CD14-positive monocyte (primary cell): ENCODE measurements at regions not wholly inside any gene's neighbourhood (a gene's known extent, or its start where the extent isn't known, plus 50 kb on each side); places are given as distances from the start of the nearest gene placed in this dataset.

Experiments
- DNase-seq, 3 donors: peaks; one replicate each; pipeline ENCODE4 v3.0.0-alpha.2; 2011 to 2022
- H2AFZ ChIP-seq: 2 replicates; pipeline ENCODE4 v1.6.0; 2012; ENCODE audit warnings: mild to moderate bottlenecking, low read depth, low read length, inconsistent platforms; ENCODE audit not compliant: insufficient read depth, poor library complexity, severe bottlenecking
- H3K27ac ChIP-seq, 2 donors: 1 replicate in 1 of 2; 2 replicates in 1 of 2; pipeline ENCODE4 v1.5.1; 2012 to 2013; ENCODE audit warnings: low read length in 2 of 2, control low read depth in 1 of 2, inconsistent platforms in 1 of 2, low read depth in 1 of 2, mild to moderate bottlenecking in 1 of 2
- H3K27me3 ChIP-seq, 2 donors: one replicate each; pipeline versions ENCODE4 v1.6.0 to v1.6.1; 2011 to 2013; ENCODE audit warnings: low read length in 2 of 2; ENCODE audit not compliant: control insufficient read depth in 2 of 2, insufficient read depth in 2 of 2
- H3K36me3 ChIP-seq, 2 donors: replicated peaks in 1 of 2; 1 replicate in 1 of 2; 2 replicates in 1 of 2; pipeline versions ENCODE4 v1.5.1 to v1.6.1; 2012 to 2013; ENCODE audit warnings: low read length in 2 of 2, control low read depth in 1 of 2, inconsistent platforms in 1 of 2, mild to moderate bottlenecking in 1 of 2; ENCODE audit not compliant: insufficient read depth in 2 of 2, control insufficient read depth in 1 of 2
- H3K4me1 ChIP-seq, 2 donors: 1 replicate in 1 of 2; 2 replicates in 1 of 2; pipeline versions ENCODE4 v1.5.1 to v1.6.1; 2012 to 2013; ENCODE audit warnings: low read length in 2 of 2, control low read depth in 1 of 2, inconsistent platforms in 1 of 2, mild to moderate bottlenecking in 1 of 2, moderate library complexity in 1 of 2; ENCODE audit not compliant: insufficient read depth in 2 of 2, control insufficient read depth in 1 of 2
- H3K4me2 ChIP-seq: replicated peaks from 2 replicates; pipeline ENCODE3; 2012; ENCODE audit warnings: low read length, moderate library complexity, mild to moderate bottlenecking; ENCODE audit not compliant: poor library complexity, severe bottlenecking; ENCODE audit errors: extremely low read depth
- H3K4me3 ChIP-seq, 3 experiments: fragments of 200-600 bp in 1 of 3; sonication (generic) in 1 of 3; replicated peaks in 1 of 3; 1 replicate in 2 of 3; 2 replicates in 1 of 3; pipeline ENCODE4 v1.5.1; 2011 to 2013; ENCODE audit warnings: low read length in 3 of 3, mild to moderate bottlenecking in 3 of 3, control low read depth in 2 of 3, low read depth in 2 of 3, inconsistent platforms in 1 of 3, moderate library complexity in 1 of 3
- H3K79me2 ChIP-seq: 2 replicates; pipeline ENCODE4 v1.6.0; 2012; ENCODE audit warnings: mild to moderate bottlenecking, control low read depth, inconsistent platforms, low read length, moderate library complexity; ENCODE audit not compliant: insufficient read depth
- H3K9ac ChIP-seq: 2 replicates; pipeline ENCODE4 v1.6.0; 2017; ENCODE audit warnings: low read length, mild to moderate bottlenecking; ENCODE audit not compliant: insufficient read depth, poor library complexity, severe bottlenecking
- H3K9me3 ChIP-seq, 2 donors: replicated peaks in 1 of 2; 1 replicate in 1 of 2; 2 replicates in 1 of 2; pipeline versions ENCODE4 v1.5.1 to v1.6.1; 2012 to 2013; ENCODE audit warnings: low read length in 2 of 2, control low read depth in 1 of 2; ENCODE audit not compliant: control insufficient read depth in 1 of 2, insufficient read depth in 1 of 2
- H4K20me1 ChIP-seq: 2 replicates; pipeline ENCODE4 v1.6.0; 2012; ENCODE audit warnings: mild to moderate bottlenecking, low read length, control low read depth, moderate library complexity; ENCODE audit not compliant: insufficient read depth
- H3K27ac Mint-ChIP-seq, 7 donors: one replicate each; pipeline ENCODE4 v1.8.0; 2020; ENCODE audit warnings: mild to moderate bottlenecking in 7 of 7, mixed read lengths in 7 of 7, moderate library complexity in 6 of 7, inconsistent platforms in 2 of 7
- H3K27me3 Mint-ChIP-seq, 3 donors: one replicate each; pipeline ENCODE4 v1.8.0; 2021 to 2022; ENCODE audit warnings: low read depth in 3 of 3, mild to moderate bottlenecking in 3 of 3, mixed read lengths in 3 of 3, moderate library complexity in 3 of 3, inconsistent platforms in 1 of 3
- H3K36me3 Mint-ChIP-seq, 2 donors: one replicate each; pipeline ENCODE4 v1.8.0; 2020; ENCODE audit warnings: mixed read lengths in 2 of 2, inconsistent platforms in 1 of 2, mild to moderate bottlenecking in 1 of 2
- H3K4me1 Mint-ChIP-seq: one replicate; pipeline ENCODE4 v1.8.0; 2020; ENCODE audit warnings: mild to moderate bottlenecking, mixed read lengths
- H3K4me3 Mint-ChIP-seq, 2 donors: one replicate each; pipeline ENCODE4 v1.8.0; 2020; ENCODE audit warnings: mild to moderate bottlenecking in 2 of 2, mixed read lengths in 2 of 2, moderate library complexity in 1 of 2
- H3K9me3 Mint-ChIP-seq, 7 donors: one replicate each; pipeline ENCODE4 v1.8.0; 2020 to 2022; ENCODE audit warnings: mixed read lengths in 7 of 7, mild to moderate bottlenecking in 6 of 7, moderate library complexity in 6 of 7, inconsistent platforms in 2 of 7
- WGBS: methylation state at CpG from one replicate; pipeline ENCODE4 v1.1.5; 2013; ENCODE audit warnings: missing lambda C conversion rate; ENCODE audit not compliant: insufficient coverage; 5-methylcytosine and 5-hydroxymethylcytosine counted together
- intact Hi-C, 2 donors: fragments of 100-400 bp; cut with micrococcal nuclease; formaldehyde crosslinking; loops; one replicate each; pipeline versions ENCODE4 v1.15.0 to v1.15.1; 2023
- TF ChIP-seq, protein P1 (sequence below): fragments of 200-600 bp; IDR thresholded peaks from one replicate; pipeline ENCODE4 v1.8.0; 2022; ENCODE audit warnings: antibody characterized with exemption, mild to moderate bottlenecking

DNA sequence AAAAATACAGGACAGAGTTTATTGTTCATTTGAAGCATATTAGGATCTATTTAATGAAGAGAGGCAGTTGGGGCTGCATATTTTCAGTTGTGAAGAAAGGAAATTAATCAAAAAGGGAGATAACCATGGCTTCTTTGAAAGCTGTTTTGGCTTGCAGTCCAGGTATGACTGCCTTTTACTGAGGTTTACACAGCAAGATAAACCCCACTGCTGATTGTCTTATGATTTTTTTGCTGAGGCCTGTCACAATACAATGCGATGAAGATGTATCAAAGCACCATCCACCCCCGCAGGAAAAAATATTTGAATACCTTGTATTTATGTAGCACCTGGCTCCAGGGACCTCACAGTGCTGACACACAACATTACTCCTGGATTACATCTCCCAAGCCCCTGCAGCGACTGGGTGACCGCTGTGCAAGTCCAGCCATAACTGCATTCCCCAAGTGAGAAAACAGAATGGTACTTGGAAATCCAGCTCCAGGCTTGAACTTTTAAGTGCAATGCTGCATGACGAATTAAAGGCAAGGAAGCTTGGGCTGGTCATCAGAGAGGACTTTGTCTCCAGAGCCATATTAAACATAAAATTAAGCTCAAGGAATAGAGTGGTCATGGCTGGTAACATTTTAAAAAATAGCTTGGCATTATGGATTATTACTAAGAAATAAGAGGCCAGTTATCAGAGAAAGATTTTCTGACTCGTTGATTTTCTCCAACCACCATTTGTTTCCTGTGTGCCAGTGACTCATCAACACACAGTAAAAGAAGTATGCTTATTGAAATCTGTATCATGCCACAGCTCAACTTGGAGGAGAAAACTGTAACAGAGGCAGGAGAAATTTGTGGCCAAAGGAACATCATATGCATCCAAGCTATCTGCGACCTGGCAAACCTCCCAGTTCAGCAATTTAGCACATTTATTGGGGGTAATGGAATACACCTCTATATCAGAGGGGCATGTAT, 374.2 kb downstream of the MAN2A1 start:
- Histone ChIP-seq H3K27ac (no peak overlapping the region), H3K4me2 (no peak overlapping the region), H4K20me1 (no peaks in the 10 kb centered on the region), H3K79me2 (no peaks in the 10 kb centered on the region), H3K27me3 (no peaks in the 10 kb centered on the region), H3K4me3 (no peak overlapping the region), H3K9me3 (no peaks in the 10 kb centered on the region), H2AFZ (no peak overlapping the region), H3K4me1 (no peaks in the 10 kb centered on the region), H3K9ac (no peak overlapping the region), H3K36me3 (no peaks in the 10 kb centered on the region)
- intact Hi-C loops: no loop called here
- Mint-ChIP-seq H3K36me3 (no peaks in the 10 kb centered on the region), H3K4me3 (no peak overlapping the region), H3K9me3 (peaks cover 0 to 3% (median 0%) of the 10 kb centered on the region in 7 donors), H3K27ac (no peak overlapping the region), H3K4me1 (no peaks in the 10 kb centered on the region), H3K27me3 (no peaks in the 10 kb centered on the region)
- 97% methylated on average over 4 of the region's 7 CpGs for WGBS
- DNase-seq: no peak
- TF ChIP-seq, protein P1, sequence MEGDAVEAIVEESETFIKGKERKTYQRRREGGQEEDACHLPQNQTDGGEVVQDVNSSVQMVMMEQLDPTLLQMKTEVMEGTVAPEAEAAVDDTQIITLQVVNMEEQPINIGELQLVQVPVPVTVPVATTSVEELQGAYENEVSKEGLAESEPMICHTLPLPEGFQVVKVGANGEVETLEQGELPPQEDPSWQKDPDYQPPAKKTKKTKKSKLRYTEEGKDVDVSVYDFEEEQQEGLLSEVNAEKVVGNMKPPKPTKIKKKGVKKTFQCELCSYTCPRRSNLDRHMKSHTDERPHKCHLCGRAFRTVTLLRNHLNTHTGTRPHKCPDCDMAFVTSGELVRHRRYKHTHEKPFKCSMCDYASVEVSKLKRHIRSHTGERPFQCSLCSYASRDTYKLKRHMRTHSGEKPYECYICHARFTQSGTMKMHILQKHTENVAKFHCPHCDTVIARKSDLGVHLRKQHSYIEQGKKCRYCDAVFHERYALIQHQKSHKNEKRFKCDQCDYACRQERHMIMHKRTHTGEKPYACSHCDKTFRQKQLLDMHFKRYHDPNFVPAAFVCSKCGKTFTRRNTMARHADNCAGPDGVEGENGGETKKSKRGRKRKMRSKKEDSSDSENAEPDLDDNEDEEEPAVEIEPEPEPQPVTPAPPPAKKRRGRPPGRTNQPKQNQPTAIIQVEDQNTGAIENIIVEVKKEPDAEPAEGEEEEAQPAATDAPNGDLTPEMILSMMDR: no peak

GRCh38 chr5:110064603-110065268, 375.0 kb downstream of the MAN2A1 start:
- Histone ChIP-seq H2AFZ (no peak overlapping the region), H3K27me3 (no peaks in the 10 kb centered on the region), H3K4me2 (no peak overlapping the region), H4K20me1 (no peaks in the 10 kb centered on the region), H3K9ac (no peak overlapping the region), H3K79me2 (no peaks in the 10 kb centered on the region), H3K4me1 (no peaks in the 10 kb centered on the region), H3K36me3 (no peaks in the 10 kb centered on the region), H3K4me3 (no peak overlapping the region), H3K9me3 (no peaks in the 10 kb centered on the region), H3K27ac (no peak overlapping the region)
- intact Hi-C loops: no loop called here
- TF ChIP-seq, protein P1: no peak
- H3K36me3 Mint-ChIP-seq: no peaks in the 10 kb centered on the region
- H3K4me3 Mint-ChIP-seq: no peak overlapping the region
- no peaks in the 10 kb centered on the region for H3K27me3 Mint-ChIP-seq
- DNase-seq: no peak
- H3K9me3 Mint-ChIP-seq: peaks cover 0 to 8% (median 5%) of the 10 kb centered on the region in 7 donors
- H3K27ac Mint-ChIP-seq: no peak overlapping the region
- H3K4me1 Mint-ChIP-seq: no peaks in the 10 kb centered on the region
- no CpG with 5 or more reads among the region's 4 CpGs for WGBS
